Fibroblast of the conjunctiva (primary cell): ENCODE measurements at regions not wholly inside any gene's neighbourhood (a gene's known extent, or its start where the extent isn't known, plus 50 kb on each side); places are given as distances from the start of the nearest gene placed in this dataset.
A peak's percentile ranks its signal among the peaks of the same experiment; 100 is the strongest.
"Not testable (repeated sequence)": the region's sequence is repeated elsewhere in the genome, so short reads cannot be mapped to it uniquely, and the experiment has no call there.

Experiments
- DNase-seq: peaks from one replicate; pipeline ENCODE4 v3.0.0-alpha.2; 2010; ENCODE audit warnings: low read depth

DNA sequence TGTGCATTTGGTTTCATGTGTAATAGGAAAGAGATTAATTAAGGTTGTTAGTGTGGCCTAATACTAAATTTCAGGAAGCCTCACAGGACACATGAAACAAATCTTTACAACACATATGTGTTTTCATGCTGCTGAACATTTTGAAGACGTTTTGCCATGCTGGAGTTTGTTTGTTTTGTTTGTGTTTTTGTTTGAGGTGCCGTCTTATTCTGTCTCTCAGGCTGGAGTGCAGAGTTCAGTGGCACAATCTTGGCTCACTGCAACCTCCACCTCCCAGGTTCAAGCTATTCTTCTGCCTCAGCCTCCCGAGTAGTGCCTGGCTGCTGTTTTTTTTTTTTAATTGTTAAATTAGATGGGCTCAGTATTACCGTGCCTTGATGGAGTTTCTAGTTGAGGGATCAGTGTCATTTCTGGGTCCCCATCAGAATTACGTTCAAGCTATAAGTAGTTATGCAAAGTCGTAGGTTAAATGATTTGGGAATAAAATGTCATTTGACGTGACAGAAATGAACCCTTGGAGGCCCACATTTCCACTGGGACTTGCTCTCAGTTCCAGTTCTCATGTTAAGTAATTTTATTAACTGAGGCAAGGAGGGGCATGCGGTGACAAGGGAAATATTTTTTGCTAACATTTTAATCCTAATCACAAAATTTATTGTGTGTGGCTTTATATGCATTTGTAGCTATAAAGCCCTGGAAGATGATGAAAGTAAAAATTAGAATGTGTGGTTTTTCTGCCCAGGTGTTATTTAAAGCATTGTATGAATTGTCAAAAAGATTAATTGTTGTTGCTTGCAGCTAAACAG lies 196.9 kb downstream of the TM9SF2 start:
- DNase-seq = no peak

DNA sequence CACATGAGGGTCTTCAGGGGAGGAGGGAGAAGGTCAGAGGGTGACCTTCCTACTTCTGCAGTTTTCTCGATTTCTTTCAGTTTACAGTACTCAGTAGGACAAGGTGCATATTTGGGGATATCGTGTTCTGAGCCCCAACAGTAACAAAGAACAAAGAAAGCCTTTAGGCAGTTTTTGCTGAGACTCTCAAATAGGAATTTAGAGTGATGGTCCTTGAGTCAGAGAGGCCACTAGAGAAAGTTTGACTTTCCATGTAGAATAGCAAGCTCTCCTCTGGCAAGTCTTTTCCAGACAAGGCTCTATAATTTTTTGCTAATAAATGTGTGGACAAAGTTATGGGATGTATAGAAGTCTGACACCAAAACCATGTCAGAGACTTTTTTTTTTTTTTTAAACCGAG lies 194.6 kb downstream of the TM9SF2 start:
- no peak for DNase-seq

DNA sequence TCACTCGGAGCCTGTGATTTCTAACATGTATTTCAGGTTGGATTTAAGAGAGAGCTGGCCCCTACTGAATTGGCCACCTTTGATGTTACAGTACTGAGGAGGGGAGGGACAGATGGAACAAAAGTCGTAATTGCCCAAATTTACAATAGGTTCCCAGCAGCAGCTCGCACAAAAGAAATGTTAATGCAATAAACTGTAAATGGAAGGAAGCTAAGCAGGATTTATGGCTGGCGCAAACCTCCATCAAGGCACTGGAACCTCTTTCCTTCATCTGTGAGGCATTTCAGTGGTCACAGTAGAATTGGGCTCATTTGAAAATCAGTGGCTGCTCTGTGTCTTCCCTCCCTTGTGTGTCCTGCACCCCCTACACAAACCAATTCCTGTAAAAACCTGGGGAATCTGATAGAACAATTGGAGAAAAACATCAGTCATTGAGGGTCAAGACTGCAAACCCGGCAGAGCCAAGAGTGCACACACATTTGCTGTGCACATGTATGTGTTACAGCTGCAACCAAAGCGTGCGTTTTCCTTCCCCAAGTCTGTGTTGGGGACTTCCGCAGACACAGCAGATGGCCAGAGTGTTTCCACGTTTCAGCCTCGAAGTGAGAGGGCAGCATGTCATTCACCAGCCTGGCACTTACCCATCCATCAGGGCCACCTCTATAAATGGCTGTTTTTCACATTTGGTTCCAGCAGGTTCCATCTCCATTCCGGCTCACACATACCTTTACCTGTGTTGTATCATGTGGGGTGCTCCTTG lies 192.8 kb downstream of the TM9SF2 start:
- no peak for DNase-seq

DNA sequence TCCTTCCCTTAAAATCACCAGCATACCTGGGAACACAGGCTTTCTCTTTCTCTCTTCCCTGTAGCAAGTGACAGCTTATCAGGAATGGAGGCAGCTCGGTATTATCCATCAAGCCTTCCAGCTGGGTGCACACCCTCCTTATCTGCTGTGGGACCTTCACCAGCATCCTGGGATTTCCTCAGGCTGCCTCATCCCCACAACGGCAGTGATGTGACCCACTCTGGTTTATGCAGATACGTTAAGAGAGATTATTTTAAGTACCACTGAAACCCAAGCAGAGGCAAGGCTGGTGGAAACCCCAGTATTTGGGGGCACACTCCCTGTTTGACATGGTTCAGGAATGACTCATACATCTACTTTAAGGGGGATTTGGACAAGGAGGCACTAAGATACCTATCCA lies 192.1 kb downstream of the TM9SF2 start:
- DNase-seq = no peak

DNA sequence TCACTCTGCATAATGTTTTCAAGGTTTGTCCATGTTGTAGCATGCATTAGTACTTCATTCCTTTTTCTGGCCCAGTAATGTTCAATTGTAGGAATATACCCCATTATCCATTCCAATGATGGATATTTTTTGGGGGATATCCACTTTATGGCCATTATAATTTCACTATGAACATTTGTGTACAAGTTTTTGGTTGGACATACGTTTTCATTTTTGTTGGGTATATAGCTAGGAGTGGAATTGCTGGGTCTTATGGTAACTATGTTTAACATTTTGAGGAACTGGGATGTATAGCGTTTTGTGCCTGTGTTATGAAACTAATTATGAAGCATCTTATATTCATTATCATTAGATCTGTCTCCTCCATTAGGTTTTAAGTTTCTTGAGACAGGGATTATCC lies 191.6 kb downstream of the TM9SF2 start:
- no peak for DNase-seq

DNA sequence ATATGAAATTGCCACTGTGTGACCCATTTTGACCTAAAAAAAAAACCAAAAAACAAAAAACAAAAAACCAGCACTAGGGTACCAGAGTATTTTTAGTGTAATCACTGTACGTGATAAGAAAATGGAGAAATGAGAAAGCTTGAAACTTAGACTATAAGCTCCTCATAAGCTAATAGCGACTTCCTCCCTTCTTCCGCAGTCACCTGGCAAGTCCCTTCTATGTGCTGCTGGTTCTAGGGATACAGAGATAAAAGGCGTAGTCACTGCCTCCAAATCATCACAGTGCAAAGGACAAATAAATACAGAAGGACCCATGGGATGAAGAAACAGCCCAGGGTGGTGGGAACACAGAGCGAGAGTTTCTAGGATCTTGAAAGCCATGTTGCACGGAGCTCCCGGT lies 190.3 kb downstream of the TM9SF2 start:
- DNase-seq = no peak

DNA sequence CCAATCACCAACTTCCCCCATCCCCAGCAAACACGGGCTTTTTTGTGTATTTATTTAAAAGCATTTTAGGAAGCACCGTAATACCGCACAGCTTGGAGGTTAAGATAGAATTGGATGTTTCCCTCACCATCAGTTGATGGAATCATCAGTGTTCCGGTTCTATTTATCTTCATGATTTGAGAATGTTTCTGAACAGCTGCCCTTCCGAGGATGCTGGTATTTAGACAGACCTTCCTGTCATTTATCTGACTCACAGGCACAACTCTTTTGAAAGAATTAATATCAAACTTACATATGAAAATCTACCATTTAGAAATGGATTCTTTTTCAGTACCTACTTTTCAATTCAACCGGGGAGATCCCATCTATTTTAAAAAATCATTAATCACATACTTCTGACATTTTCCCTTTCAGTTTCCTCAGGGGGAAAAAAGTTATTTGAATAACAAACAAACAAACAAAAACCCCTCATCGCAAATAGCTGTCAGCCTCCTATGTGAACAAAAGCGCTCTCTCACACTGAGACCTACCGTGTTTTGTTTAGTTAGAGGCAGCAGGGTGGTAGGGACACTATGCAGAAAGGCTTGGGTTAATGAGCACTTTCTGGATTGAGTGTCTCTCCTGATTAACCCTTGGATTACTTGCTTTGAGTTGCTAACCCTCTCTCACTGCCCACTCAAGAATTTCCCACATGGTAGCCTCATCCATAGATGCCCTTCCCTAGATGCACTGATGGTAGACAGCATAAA lies 189.3 kb downstream of the TM9SF2 start:
- no peak for DNase-seq

DNA sequence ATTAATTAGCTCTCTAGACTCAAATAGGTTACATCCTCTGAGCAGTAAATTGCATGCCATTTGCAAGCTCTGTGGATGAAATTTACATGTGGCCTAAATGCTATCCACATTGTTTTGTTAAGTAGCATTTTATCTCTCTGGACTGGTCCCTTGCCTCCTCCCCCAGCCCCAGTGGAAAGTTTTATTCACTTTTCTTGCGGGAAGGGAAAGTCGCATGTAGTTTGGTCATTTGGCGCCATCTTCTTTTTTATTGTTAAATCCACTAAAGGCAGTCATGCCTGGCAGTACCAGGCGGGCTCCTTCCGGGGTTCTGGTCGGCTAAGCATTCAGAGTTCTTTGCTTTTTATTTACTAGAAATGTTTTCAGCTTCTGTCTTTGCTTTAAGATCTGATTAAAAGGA lies 188.7 kb downstream of the TM9SF2 start:
- no peak for DNase-seq

DNA sequence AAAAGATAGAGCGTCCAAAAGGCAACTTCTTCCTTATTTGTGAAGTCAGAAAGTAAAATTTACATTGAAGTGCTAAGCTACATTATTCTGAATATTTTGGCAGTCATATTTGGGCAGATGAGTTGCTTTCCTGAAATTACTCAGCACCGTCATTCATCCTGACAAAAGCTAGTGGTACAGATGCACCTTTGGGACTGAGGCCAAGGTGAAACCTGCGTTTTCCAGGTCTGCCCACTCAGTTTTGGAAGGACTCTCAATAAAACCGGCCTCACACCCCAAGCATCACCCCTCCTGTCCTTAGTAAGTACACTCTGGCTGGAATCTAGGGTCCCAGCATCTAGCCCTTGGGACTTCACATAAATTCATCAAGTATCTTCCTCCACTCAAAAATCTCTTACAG lies 187.5 kb downstream of the TM9SF2 start:
- no peak for DNase-seq

DNA sequence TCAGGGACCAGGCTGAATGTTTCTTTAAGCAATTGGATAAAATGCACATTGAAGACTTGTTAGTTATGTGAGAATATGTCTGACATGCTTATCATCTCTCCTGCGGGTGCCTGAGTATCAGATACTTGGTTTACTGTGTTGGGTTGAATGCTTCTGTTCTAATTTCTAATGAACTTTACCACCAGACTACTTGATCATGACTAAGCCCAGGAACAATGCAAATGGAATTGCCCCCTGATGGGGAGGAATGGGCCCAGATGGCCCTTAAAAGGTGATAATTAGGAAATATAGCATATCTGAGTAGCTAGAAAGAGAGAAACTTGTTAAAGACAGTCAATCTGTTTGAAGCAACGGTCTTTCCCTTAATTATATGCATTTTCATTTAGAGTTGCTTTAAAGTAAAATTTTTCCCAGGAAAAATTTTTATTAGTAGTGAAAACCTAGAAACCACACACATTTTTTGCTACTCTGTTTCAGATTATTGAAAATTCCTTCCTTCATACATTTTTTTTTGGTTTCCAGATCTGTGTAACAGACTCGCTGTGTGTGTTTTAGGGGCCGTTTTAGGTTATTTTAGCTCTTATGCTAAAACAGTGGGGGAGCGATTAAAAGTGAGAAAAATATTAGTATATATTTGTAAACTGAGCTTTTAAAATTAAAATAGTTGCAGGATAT lies 186.6 kb downstream of the TM9SF2 start:
- no peak for DNase-seq

DNA sequence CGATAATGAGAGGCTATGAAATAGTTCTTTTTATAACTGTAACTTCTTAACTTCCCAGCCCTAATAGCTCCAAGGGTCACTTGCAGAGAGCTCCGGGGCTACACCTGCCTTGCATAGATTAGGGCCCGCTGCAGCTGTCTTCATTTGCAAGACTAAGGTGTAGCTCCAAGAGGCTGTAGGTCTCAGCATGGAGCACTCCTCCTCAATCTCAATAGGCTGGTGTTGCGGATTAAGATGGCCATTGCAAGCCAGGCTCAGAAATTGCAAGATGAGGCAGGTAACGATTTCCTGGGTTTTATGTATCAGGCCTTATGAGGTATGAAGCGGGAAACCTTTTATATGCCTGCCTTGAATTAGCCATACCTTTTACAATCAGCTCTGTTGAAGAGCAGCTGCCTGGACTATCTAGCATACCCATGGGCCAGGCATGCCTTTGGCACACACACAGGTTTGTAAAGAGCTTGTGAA lies 185.7 kb downstream of the TM9SF2 start:
- no peak for DNase-seq

DNA sequence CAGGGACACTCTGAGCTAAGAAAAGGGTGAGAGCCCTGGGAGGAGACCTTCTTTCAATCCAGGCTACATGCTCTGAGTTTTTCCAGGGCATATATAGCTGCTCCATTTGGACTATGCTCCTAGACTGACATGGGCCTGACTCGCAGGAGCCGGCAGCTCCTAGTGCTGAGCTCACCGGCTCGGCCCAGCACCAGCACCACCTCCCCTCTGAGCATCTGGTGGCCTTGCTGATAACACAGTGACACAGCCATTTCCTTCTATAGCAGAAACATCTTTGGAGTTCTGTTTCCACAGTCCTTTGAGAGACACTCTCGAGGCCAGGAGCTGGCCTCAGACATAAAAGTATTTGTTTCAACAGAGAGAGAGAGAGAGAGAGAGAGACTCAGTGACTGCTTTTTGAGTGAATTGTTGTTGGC lies 184.9 kb downstream of the TM9SF2 start:
- DNase-seq = no peak

DNA sequence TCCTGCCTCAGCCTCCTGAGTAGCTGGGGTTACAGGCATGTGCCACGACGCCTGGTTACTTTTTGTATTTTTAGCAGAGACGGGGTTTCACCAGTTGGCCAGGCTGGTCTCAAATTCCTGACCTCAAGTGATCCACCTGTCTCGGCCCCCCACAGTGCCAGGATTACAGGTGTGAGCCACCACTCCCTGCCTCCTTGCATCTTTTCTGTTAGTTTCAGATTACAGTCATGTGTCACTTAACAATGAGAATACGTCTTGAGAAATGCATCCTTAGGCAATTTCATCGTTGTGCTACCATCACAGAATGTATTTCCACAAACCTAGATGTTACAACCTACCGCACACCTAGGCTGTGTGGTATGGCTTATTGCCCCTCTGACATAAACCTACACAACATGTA lies 180.4 kb downstream of the TM9SF2 start:
- DNase-seq = no peak

DNA sequence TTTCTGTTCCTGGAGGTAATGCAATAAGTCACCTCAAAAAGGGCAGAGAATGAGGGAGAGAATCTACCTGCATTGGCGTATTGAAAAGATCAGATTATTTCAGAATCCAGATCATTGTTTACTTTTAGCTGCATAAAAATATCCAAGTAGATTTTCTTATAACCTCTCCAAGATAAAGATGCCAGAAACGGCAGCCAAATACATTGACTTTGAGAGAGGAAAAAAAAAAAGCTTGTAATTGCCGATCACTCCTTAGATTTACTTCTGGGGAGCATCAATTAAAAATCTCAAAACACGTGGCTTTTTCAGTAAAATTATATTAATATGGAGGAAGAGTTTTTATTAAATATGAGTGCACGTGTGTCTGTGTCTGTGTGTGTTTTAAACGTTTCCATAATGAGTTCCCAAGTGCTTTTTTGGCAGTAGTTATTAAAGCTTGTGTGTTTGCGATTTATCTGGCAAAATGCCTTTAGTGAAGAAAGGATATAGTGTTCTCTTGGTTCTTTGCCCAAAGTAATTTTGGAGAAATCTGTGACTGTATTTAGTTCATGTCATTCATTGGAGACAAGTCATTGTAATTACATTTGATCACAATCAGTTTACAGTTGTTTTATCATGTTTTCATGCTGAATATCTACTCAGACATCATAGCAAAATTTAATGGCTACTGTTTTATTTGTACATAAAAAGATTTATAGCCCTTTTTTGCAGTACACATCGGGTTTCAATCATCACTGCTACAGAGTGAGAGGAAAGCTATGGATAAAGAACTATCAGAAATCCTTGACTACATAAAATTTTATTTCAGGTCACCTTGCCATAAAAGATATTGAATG lies 176.1 kb downstream of the TM9SF2 start:
- peak; percentile 13 for DNase-seq

DNA sequence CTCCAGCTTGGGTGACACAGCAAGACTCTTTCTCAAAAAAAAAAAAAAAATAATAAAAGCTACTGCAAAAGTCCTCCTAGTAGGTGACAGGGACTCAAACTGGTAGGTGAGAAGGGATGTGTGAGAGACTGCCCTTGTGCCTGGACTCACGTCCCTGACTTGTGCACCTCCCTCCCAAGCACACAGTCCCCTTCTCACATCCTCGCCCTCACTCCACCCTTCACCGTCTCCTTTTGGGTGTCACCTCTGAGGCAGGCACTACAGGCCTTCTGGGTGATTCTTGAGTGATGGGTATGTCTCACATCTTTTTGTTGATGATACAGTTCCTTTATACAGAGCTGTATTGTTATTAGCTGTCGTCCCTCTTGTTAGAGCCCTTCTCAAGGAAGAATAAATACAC lies 170.5 kb downstream of the TM9SF2 start:
- DNase-seq = no peak

DNA sequence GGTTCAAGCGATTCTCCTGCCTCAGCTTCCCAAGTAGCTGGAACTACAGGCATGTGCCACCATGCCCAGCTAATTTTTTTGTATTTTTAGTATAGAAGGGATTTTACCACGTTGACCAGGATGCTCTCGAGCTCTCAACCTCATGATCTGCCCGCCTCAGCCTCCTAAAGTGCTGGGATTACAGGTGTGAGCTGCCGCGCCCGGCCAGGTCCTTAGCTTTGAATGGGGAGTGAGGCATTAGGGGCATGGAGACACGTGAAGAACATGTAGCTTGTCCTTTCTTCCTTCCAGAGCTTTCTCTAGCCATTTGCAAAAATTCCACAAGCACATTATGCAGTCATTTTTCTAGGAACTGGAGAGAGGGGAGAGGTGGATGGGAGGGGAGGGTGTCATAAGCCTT lies 167.8 kb downstream of the TM9SF2 start:
- not testable (repeated sequence) for DNase-seq

DNA sequence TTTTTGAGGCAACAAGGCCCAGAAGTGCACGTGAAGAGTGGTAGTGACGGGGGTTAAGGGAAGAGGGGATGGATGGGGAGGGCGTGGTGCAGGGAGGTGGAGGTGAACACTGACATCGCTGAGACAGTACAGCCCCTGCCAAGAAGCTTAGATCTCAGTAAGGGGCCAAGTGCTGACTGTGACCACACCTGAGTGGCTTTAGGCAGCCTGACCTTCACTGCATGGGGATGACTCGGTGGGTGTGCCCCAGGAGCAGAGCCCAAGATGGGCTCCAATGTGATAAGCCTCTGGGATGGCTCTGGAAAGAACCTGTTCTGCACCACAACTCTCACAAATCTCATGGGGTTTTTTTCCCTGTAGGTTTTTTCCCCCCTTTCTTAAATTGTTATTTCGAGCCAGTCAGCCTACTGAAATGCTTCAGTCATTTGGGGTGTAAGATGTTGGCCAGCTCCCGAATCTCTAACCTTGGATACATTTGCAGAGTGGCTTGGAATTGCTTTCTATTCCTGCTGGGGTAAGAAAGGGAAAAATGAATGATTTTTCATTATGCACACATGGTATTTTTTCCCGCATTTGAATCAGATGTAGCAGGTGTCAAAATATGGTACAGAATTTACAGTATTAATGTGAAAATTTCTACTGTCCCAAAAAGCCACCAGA lies 165.0 kb downstream of the TM9SF2 start:
- DNase-seq = no peak

DNA sequence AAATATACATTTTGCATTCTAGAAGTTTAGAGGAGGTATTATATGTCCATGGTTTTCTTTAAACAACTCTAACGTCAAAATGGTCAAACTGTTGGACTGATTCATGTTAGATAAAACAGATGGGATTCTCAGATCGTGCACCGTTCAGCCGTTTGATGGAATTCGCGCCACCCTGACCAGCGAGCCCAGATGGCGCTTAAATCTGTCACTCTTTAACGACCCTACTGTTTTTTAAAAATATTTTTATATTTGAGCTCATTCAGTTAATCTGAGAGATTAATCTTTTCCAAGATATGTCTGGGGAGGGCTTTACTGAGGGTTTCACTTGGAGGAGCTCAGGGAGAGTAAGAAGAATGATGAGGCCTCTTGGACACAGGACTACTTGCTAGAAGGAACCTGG lies 164.4 kb downstream of the TM9SF2 start:
- DNase-seq = no peak

DNA sequence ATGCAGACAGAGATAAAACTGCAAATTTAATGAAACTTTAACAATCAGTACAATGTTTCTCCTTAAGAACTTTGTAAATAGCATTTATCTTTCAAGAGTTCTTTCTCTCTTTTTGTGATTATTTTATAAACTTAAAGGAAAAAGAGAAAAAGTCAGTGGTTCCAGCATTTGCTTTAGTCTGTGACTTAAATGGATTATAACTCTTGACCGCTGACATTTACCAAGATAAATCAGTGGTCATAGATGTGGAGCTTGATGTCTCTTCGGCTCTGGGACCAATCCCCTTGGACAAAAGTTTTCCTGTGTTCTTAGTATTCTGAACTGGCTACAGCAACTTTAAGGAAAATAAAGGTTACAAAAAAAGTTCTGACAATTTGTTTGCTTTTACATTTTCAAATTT lies 162.6 kb downstream of the TM9SF2 start:
- no peak for DNase-seq

DNA sequence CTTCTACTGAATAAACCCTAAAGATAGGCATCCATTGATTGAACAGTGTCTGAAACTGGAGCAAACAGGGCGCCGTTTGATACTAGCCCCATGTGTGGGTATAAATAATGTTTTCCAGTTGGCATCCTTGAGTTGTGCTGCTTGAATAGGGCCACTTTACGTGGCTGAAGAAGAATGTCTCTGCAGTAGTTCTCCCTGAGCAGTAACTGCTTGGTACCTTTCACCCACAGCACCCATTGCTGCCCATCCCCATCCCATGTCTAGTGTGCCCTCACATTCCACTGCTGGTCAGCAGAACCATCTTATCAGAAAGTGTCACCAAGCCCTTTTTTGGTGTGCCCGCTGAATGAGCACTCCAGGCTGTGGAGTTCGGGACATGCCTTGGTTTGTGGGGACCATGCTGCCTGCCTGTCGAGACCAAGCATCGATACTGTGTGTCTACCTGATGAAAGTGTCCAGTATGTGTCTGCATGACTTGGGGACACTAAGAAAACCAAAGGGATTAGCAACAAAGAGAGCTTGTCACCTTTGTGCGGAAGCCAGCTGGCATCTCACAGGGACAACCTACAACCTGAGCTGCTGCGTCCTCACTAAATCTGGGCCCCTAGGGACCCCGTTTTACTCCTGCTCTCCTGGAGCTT lies 162.0 kb downstream of the TM9SF2 start:
- no peak for DNase-seq
